HG03045 (cell line): ENCODE measurements at regions not wholly inside any gene's neighbourhood (a gene's known extent, or its start where the extent isn't known, plus 50 kb on each side); places are given as distances from the start of the nearest gene placed in this dataset.
"Not testable (repeated sequence)": the region's sequence is repeated elsewhere in the genome, so short reads cannot be mapped to it uniquely, and the experiment has no call there.

Experiments
- ATAC-seq: cut with Tn5 transposase; IDR thresholded peaks from one replicate; pipeline ENCODE4 v1.9.1; 2021; ENCODE audit warnings: mild to moderate bottlenecking, moderate library complexity; ENCODE audit not compliant: unreplicated experiment

DNA sequence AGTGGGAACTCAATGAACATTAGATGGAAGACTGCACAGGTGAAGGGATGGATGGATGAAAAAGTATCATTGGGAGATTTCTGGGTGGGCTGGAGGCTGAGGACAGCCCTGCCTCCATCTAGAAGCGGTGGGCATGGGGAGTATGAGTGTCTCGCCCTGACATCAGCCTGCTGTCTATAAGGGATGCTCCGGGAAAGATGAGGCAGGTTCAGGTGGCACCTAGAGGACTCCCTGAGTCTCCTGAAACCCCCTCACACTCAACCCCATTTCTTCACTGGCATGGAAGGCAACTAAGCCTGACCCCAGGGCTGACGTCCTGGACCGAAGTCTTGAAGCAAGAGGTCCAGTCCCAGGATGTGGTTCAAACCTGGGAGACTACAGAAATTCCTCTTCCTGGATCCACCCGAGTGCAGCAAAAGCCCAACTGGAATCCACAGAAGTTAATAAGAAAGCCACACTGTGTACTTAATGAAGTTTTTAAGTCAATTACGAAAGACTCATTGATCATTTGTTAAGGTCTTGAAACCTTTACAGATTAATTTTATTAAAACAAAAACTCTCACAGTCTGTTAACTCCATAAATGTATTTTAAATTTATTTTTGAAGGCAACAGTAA, 238.8 kb downstream of the EMX2 start:
- no peak for ATAC-seq

DNA sequence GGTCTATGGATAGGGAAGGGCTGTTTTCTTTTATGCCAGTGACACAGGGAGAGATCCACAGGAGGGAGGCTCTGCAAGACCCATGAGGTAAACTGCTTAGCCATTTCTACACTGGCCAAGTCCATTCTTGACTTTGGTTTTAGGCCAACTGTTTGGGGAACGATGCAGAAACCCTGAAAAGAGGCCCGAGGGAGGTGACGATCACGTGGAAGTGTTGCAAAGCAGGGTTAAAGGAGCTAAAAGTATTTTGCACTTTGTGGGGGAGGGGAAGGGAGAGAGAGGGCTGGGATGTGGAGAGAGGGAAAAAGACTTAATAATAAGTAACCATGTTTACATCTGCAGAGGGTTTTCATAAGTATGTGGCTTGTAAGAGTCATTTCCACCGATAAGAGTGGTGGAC, 239.7 kb downstream of the EMX2 start:
- ATAC-seq, result no peak

- ATAC-seq, result no peak
Observed at GRCh38 chr10:117783698-117784395, 241.3 kb downstream of the EMX2 start.

- ATAC-seq, result no peak
Observed at GRCh38 chr10:117784776-117785175, 242.2 kb downstream of the EMX2 start.

- no peak for ATAC-seq
Observed at GRCh38 chr10:117788911-117789310, 246.4 kb downstream of the EMX2 start.

DNA sequence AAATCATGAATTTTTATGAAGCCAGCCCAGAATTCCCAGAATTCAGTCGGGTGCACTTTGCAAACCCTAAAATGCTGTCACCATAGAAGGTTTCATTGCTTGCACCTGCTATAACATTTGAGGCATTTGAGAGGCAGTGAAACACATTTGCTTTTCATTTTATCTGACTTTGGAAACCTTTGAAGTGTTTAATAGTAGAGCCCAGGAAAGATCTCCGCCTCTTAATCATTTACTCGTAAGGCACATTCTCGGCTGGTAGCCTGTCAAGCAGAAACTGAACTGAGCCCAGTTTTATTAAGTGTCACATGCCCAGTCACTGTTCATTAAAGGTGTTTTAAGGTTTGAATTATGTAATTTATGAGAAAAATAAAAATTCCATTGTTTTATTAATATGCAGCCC, 247.6 kb downstream of the EMX2 start:
- no peak for ATAC-seq

DNA sequence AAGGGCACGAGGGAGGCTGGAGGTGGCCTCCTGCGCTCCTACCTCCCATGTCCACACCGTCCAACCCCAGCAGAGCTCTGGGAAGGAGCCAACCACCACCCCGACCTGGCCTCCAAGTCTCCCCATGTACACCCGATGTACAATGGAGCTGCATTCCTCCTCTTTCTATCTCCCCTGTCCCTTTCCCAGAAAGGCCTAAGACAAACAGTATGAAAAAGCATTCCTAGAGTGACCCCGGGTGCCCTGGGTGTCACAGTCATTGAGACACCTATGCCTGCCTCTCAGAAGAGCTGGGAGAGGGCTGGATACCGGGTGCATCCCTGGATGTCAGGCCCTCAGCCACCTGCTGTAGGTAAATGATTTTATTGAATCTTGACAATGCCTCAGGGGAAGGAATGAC, 248.1 kb downstream of the EMX2 start:
- no peak for ATAC-seq

- ATAC-seq, result no peak
Observed at GRCh38 chr10:117792214-117792613, 249.7 kb downstream of the EMX2 start.

DNA sequence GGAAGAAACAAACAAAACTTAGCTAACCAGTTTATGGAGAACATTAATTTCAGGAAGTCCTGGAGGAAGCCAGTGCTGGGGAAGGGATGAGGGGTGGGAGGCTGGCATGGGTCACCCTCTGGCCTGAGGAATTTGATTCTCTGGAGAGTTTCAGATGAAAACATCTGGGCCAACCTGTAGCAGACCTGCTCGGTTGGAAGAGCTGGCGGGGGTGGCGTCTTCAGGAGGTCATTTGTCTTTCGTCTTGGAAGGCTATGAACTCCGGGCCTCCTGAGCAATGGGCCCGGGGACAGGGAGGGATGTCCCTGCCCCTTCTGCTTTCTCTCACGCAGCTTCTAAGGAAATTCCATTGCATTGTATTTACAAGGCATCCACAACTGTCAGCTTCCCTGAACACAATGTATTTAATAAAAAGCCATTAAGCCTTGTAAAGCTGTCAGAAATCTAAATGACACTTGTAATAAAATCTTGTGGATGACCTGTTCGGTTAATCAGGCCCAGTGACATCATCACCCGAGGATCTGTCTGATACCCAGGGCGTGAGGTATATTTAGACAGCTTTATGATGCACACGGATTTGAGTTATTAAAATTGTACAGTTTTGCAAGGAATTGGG, 250.5 kb downstream of the RAB11FIP2 start:
- ATAC-seq, result no peak

DNA sequence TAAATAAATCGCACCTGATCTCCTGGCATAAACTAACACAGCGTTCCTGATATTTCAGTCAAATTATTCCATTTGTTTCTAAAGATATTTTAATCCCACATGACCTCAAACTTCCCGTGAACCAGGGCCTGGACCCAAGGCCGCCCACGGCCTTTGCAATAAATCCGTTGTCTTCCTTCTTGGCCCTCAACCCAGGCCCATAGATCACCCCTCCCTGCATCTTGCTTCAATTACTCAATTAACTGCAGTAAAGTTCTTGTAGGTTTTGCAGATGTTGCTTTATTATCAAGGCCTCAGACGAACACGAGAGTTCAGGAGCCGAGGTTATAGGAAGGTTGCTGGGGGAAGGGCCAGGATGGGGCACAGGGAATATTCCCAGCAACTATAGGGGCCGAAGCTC, 249.4 kb downstream of the RAB11FIP2 start:
- ATAC-seq, result no peak

DNA sequence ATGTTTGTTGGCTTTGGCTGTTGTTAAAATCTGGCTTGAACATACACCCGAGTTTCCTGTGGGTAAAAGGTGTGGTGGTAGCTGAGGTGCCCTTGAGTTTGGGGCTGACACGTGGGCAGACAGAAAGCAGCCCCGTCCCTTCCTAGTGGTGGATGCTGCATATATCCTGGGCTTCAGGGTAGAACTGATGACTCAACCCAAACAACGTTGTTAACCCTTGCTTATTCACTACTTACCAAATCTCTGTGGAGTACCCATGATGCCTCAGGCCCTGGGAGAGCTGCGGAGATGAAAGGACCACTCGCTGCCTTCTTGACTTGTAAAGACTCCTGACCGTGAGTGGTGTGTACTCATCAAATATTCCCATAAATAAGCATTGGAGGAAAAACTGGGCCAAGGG, 245.1 kb downstream of the RAB11FIP2 start:
- ATAC-seq, result no peak

- no peak for ATAC-seq
Observed at GRCh38 chr10:117804470-117805011, 242.2 kb downstream of the RAB11FIP2 start.

DNA sequence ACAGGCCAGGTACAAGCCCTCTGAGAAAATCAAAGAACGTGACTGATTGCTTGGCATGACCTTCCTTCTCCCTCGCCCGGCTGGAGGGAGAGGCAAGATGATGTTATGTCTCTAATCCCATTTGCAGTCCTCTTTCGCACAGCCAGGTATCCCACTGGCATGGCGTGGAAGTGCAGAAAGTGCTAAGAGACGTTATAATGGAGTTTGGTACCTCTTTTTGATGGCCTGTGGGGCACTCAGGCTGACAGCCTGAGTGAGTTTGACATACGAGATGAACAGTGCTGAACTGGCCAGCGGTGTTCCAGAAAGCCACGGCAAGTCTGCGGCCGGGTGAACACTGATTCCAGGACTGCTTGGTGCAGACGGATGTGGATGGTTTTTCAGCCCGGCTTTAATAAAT, 241.6 kb downstream of the RAB11FIP2 start:
- ATAC-seq, result no peak

GRCh38 chr10:117807441-117807840, 239.3 kb downstream of the RAB11FIP2 start:
- no peak for ATAC-seq

DNA sequence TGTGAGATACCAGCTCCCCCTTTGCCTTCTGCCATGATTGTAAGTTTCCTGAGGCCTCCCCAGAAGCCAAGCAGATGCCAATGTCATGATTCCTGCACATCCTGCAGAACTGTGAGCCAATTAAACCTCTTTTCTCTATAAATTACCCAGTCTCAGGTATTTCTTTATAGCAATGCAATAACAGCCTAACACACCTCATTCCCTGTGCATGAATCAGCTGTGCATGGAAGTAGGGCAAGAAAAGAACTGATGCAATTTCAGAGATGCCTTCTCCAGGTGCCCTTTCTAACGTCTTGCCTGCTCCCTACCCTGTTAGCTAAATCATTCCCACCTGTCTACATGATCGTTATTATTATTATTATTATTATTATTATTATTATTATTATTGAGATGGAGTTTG, 230.9 kb downstream of the RAB11FIP2 start:
- not testable (repeated sequence) for ATAC-seq

GRCh38 chr10:117817116-117817515, 229.6 kb downstream of the RAB11FIP2 start:
- no peak for ATAC-seq

GRCh38 chr10:117818721-117819120, 228.0 kb downstream of the RAB11FIP2 start:
- no peak for ATAC-seq

DNA sequence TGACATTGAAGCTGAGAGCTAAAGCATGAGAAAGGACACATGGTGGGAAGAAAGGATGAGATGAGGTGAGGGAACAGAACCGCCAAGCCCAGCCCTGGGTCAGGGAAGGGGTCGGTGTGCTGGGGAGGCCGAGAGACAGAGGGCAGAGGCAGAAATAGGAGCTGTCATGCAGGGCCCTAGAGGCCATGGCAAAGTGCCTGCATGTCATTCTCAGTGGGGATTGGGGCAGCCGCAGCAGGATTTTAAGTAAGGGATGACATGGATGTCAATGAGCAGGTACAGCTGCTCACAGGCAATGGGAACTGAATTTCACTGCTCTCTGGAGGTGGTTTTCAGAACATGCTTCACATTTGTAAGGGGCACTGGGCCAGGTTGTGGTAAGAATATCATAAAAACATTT, 227.4 kb downstream of the RAB11FIP2 start:
- no peak for ATAC-seq

GRCh38 chr10:117823980-117824379, 222.8 kb downstream of the RAB11FIP2 start:
- no peak for ATAC-seq

DNA sequence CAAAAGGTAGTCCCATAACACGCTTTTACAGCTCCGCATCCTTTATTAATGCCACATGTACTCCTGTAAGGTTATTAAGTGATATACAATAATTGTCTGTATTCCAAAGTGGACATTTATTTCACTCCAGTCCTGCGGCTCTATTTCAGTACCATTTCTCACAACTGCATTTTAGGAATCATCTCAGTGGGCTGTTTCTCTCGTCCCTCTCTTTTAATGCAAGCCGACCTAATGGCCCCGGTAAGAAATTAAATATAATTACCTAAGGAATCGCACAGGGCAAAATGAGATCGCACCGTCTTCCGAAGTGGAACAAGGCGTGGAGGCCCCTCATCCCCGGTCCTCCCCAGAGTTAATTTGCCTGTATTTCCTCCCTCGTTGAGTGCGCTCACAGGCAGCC, 216.5 kb downstream of the RAB11FIP2 start:
- ATAC-seq, result no peak

- ATAC-seq, result no peak
Observed at GRCh38 chr10:117830787-117831212, 215.9 kb downstream of the RAB11FIP2 start.
